T-helper 1 cell treated with Interleukin-12 subunit alpha and Interleukin-12 subunit beta and Interleukin-4 antibody, amounts not matched to agents 30 μg/mL and 1 μg/mL, for 36 hours (primary cell): ENCODE measurements at regions not wholly inside any gene's neighbourhood (a gene's known extent, or its start where the extent isn't known, plus 50 kb on each side); places are given as distances from the start of the nearest gene placed in this dataset.

Experiments used
- H3K27ac Mint-ChIP-seq: one replicate; pipeline ENCODE4 v1.8.0; 2021; ENCODE audit warnings: mild to moderate bottlenecking, mixed read lengths
- H3K27me3 Mint-ChIP-seq: one replicate; pipeline ENCODE4 v1.8.0; 2021; ENCODE audit warnings: low read depth, mixed read lengths
- H3K36me3 Mint-ChIP-seq: one replicate; pipeline ENCODE4 v1.8.0; 2021; ENCODE audit warnings: low read depth, mixed read lengths
- H3K4me1 Mint-ChIP-seq: one replicate; pipeline ENCODE4 v1.8.0; 2021; ENCODE audit warnings: low read depth, mixed read lengths
- H3K4me3 Mint-ChIP-seq: one replicate; pipeline ENCODE4 v1.8.0; 2021; ENCODE audit warnings: mild to moderate bottlenecking, moderate library complexity, mixed read lengths
- H3K9me3 Mint-ChIP-seq: one replicate; pipeline ENCODE4 v1.8.0; 2021; ENCODE audit warnings: mixed read lengths

DNA sequence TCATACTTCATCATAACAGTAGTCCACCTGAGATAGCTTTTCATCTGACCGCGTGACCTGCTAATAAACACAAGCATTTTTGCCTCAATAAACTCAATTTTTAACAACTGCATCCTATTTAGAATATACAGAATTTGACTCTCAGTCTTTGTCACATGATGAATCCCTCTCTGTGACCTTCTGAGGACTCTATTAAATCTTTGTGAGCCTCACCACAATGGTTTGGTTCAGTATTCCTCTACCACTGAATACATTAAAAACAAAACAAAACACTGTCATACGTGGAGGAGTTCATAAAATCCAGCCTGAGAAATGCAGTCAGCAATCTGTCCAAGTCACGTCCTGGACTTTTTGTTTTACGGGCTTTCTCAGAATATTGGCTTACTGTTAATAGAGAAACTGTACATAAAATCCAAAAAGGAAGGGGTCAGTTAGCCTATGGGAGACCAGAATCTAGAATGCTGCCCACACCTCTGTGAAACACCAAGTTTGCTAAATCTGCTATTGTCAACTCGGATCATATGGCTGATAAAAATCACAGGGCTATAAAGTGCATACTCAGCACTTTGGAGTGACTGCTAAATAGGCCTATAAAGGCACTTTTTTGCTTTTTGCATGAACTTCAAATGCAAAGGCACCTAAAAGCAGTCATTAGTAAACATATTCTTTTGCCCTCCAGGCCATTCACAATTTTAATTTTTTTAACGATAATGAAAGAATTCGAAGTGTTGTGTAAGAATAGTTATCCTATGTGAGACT lies 190.3 kb upstream of the HDDC2 start:
- Mint-ChIP-seq H3K27me3 (peaks cover 6% of the 10 kb centered on the region), H3K9me3 (no peaks in the 10 kb centered on the region), H3K36me3 (no peaks in the 10 kb centered on the region), H3K27ac (no peak overlapping the region), H3K4me1 (no peaks in the 10 kb centered on the region), H3K4me3 (no peak overlapping the region)

GRCh38 chr6:125498606-125499005 lies 196.8 kb upstream of the HDDC2 start:
- H3K9me3 Mint-ChIP-seq: no peaks in the 10 kb centered on the region

DNA sequence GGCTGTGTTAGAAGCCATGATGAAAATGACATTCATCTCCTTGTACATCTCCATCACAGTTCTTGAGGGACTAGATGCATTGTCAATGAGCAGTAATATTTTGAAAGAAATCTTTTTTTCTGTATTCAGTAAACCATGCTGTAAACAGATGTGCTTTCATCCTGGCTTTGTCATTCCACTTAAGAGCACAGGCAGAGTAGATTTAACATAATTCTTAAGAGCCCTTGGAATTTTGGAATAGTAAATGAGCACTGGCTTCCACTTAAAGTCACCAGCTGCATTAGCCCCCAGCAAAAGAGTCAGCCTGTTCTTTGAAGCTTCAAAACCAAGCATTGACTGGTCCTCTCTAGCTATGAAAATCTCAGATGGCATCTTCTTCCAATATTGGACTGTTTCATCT lies 197.8 kb upstream of the HDDC2 start:
- Mint-ChIP-seq H3K36me3 (no peaks in the 10 kb centered on the region), H3K4me3 (no peak overlapping the region), H3K27me3 (peaks cover 7% of the 10 kb centered on the region), H3K9me3 (no peaks in the 10 kb centered on the region), H3K27ac (no peak overlapping the region), H3K4me1 (no peaks in the 10 kb centered on the region)

More at GRCh38 chr6:125498606-125499005, 196.8 kb upstream of the HDDC2 start:
- H3K4me3 Mint-ChIP-seq: no peak overlapping the region
- no peaks in the 10 kb centered on the region for H3K36me3 Mint-ChIP-seq
- H3K27ac Mint-ChIP-seq: no peak overlapping the region
- H3K4me1 Mint-ChIP-seq: no peaks in the 10 kb centered on the region
- peaks cover 9% of the 10 kb centered on the region for H3K27me3 Mint-ChIP-seq

- H3K36me3 Mint-ChIP-seq: no peaks in the 10 kb centered on the region
- H3K27me3 Mint-ChIP-seq: peaks cover 11% of the 10 kb centered on the region
- H3K4me3 Mint-ChIP-seq: no peak overlapping the region
- H3K27ac Mint-ChIP-seq: no peak overlapping the region
- H3K9me3 Mint-ChIP-seq: no peaks in the 10 kb centered on the region
- no peaks in the 10 kb centered on the region for H3K4me1 Mint-ChIP-seq
Measured at GRCh38 chr6:125503181-125503580, 201.4 kb upstream of the HDDC2 start.

DNA sequence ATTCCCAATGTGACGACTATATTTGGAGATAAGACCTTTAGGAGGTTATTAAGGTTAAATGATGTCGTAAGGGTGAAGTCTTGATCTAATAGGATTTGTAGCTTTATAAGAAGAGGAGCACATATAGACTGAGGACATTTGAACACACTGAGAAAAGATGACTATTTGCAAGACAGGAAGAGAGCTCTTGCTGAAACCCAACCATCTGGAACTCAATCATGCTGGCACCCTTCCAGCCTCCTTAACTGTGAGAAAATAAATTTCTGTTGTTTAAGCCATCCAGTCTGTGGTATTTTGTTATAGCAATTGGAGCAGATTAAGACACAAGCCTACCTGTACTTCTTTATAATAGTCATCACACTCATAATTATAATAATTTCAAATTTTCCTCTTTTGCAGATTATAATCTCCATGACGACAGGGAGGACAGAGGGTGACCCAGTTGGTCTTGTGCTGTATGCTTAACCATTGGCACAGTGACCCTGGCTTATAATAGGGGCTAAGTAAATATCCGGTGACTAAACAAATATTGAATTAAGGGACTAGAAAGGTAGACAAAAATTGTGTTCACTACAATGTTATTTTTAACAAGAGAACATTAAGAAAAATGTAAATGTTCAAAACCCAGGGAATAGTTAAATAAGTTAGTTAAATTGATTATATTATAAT lies 206.4 kb upstream of the HDDC2 start:
- Mint-ChIP-seq H3K9me3 (no peaks in the 10 kb centered on the region), H3K4me3 (no peak overlapping the region), H3K27me3 (peaks cover 7% of the 10 kb centered on the region), H3K27ac (no peak overlapping the region), H3K4me1 (no peaks in the 10 kb centered on the region), H3K36me3 (no peaks in the 10 kb centered on the region)

GRCh38 chr6:125508793-125509192 lies 207.0 kb upstream of the HDDC2 start:
- H3K4me3 Mint-ChIP-seq: no peak overlapping the region
- H3K27ac Mint-ChIP-seq: no peak overlapping the region
- H3K27me3 Mint-ChIP-seq: peaks cover 7% of the 10 kb centered on the region
- no peaks in the 10 kb centered on the region for H3K4me1 Mint-ChIP-seq
- H3K36me3 Mint-ChIP-seq: no peaks in the 10 kb centered on the region
- no peaks in the 10 kb centered on the region for H3K9me3 Mint-ChIP-seq

GRCh38 chr6:125509477-125509876 lies 207.7 kb upstream of the HDDC2 start:
- Mint-ChIP-seq H3K9me3 (no peaks in the 10 kb centered on the region), H3K4me3 (no peak overlapping the region), H3K36me3 (no peaks in the 10 kb centered on the region), H3K4me1 (no peaks in the 10 kb centered on the region), H3K27me3 (peaks cover 7% of the 10 kb centered on the region), H3K27ac (no peak overlapping the region)

- H3K27me3 Mint-ChIP-seq: peaks cover 1% of the 10 kb centered on the region
- no peak overlapping the region for H3K27ac Mint-ChIP-seq
- H3K4me1 Mint-ChIP-seq: no peaks in the 10 kb centered on the region
- no peak overlapping the region for H3K4me3 Mint-ChIP-seq
- no peaks in the 10 kb centered on the region for H3K9me3 Mint-ChIP-seq
- H3K36me3 Mint-ChIP-seq: no peaks in the 10 kb centered on the region
Measured at GRCh38 chr6:125510405-125510804, 208.6 kb upstream of the HDDC2 start.

- H3K9me3 Mint-ChIP-seq: no peaks in the 10 kb centered on the region
- no peak overlapping the region for H3K27ac Mint-ChIP-seq
- no peaks in the 10 kb centered on the region for H3K36me3 Mint-ChIP-seq
- no peaks in the 10 kb centered on the region for H3K4me1 Mint-ChIP-seq
- peaks cover 6% of the 10 kb centered on the region for H3K27me3 Mint-ChIP-seq
- H3K4me3 Mint-ChIP-seq: no peak overlapping the region
Measured at GRCh38 chr6:125511809-125512396, 210.1 kb upstream of the HDDC2 start.

DNA sequence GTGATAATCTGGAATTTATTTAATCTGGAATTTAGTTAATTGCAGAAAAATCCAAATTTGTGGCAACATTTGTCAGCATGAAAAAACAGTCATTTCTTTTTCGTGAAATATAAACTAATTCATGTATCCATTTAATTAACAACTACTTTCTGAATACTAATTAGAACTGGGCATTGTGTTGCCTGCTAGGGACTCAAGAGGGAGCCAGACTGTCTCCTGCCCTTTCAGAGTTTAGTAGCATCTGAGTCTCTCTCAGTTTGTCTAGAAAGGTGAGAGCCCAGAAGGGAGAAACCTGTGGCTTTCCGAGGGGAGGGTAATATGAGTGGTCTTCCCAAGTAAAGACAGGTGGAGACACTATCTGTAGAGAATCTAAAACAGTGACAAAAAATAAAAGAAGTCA lies 210.9 kb upstream of the HDDC2 start:
- Mint-ChIP-seq H3K4me3 (no peak overlapping the region), H3K36me3 (no peaks in the 10 kb centered on the region), H3K27me3 (peaks cover 6% of the 10 kb centered on the region), H3K4me1 (no peaks in the 10 kb centered on the region), H3K27ac (no peak overlapping the region), H3K9me3 (no peaks in the 10 kb centered on the region)

DNA sequence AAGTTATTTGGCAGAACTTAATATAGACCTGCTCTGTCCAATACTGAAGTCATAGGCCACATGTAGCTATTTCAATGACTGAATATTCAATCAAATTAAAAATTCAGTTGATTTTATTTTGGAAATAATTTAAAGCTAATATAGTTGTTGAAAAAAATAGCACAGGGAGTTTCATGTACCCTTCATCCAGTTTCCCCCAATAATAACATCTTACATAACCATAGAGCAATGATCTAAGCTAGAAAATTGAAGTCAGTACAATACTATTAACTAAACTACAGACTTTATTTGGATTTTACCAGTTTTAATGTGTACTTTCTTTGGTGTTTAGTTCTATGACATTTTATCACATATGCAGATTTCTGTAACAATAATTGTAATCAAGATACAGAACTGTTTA lies 212.2 kb upstream of the HDDC2 start:
- H3K4me1 Mint-ChIP-seq: no peaks in the 10 kb centered on the region
- H3K27ac Mint-ChIP-seq: no peak overlapping the region
- peaks cover 9% of the 10 kb centered on the region for H3K27me3 Mint-ChIP-seq
- H3K4me3 Mint-ChIP-seq: no peak overlapping the region
- no peaks in the 10 kb centered on the region for H3K9me3 Mint-ChIP-seq
- H3K36me3 Mint-ChIP-seq: no peaks in the 10 kb centered on the region

GRCh38 chr6:125516644-125517043 lies 214.9 kb upstream of the HDDC2 start:
- H3K9me3 Mint-ChIP-seq: no peaks in the 10 kb centered on the region
- H3K36me3 Mint-ChIP-seq: no peaks in the 10 kb centered on the region
- no peak overlapping the region for H3K4me3 Mint-ChIP-seq
- no peak overlapping the region for H3K27ac Mint-ChIP-seq
- no peaks in the 10 kb centered on the region for H3K4me1 Mint-ChIP-seq
- peaks cover 9% of the 10 kb centered on the region for H3K27me3 Mint-ChIP-seq

DNA sequence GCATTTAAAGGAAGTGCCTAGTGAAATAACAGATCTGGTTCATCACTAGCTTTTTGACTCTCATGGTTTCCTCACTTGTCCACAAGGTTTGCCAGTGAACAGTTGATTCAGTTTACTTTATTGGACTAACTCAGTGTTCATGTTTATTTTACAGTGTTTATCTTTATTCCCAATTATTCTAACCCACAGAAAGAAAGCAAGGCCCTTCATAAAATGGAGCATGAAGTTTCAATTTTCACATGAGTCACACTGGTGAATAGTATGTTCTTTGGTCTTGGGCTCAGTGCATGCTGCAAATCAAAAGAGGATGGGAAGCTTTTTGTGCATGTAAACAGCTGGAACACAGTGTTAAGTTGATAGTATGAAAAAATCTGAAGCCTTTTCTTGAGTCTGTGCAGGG lies 217.6 kb upstream of the HDDC2 start:
- no peak overlapping the region for H3K27ac Mint-ChIP-seq
- no peaks in the 10 kb centered on the region for H3K9me3 Mint-ChIP-seq
- H3K36me3 Mint-ChIP-seq: no peaks in the 10 kb centered on the region
- H3K27me3 Mint-ChIP-seq: peaks cover 9% of the 10 kb centered on the region
- no peaks in the 10 kb centered on the region for H3K4me1 Mint-ChIP-seq
- H3K4me3 Mint-ChIP-seq: no peak overlapping the region

DNA sequence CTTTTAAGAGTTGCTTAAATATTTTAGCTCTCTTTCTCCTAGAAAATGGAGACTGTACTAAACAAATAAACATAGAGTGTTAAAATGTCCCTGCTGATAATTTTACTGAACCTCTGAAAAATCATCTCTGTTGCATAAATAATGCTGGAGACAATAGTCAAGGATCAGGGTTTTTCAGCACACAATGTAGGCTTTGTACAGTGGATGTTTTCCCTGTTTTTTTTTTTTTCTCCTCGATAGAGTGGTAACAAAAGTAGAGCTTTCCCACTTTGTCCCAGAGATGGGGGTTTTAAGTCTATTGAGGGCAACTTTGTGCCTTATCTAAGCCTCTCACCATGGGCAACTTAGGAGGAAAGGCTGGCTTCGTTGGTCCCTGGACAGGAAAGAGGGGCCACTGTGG lies 222.6 kb upstream of the HDDC2 start:
- Mint-ChIP-seq H3K4me1 (no peaks in the 10 kb centered on the region), H3K27me3 (peaks cover 16% of the 10 kb centered on the region), H3K9me3 (no peaks in the 10 kb centered on the region), H3K36me3 (no peaks in the 10 kb centered on the region), H3K4me3 (no peak overlapping the region), H3K27ac (no peak overlapping the region)
